ENCODE measurements at regions not wholly inside any gene's neighbourhood (a gene's known extent, or its start where the extent isn't known, plus 50 kb on each side); places are given as distances from the start of the nearest gene placed in this dataset.

GRCh38 chr2:211126256-211126655 lies 569.9 kb downstream of the CPS1 start:
- TF ChIP-seq CTCF (IDR thresholded peaks at IDR 0.05), result no peak
- no peak for TF ChIP-seq POLR2AphosphoS5 (IDR thresholded peaks at IDR 0.05)
- no peak for TF ChIP-seq EP300 (IDR thresholded peaks at IDR 0.05)
- no peak for TF ChIP-seq POLR2A (IDR thresholded peaks at IDR 0.05)
- Histone ChIP-seq H3K9me3 (no peaks in the 10 kb centered on the region), H3K4me3 (no peak overlapping the region), H3K27ac (no peak overlapping the region), H3K27me3 (no peaks in the 10 kb centered on the region), H3K4me1 (no peaks in the 10 kb centered on the region), H3K36me3 (no peaks in the 10 kb centered on the region)
- DNase-seq, result no peak
- intact Hi-C loops (cut with DNase I; ENCODE audit: low total_unique reads), result no loop called here

DNA sequence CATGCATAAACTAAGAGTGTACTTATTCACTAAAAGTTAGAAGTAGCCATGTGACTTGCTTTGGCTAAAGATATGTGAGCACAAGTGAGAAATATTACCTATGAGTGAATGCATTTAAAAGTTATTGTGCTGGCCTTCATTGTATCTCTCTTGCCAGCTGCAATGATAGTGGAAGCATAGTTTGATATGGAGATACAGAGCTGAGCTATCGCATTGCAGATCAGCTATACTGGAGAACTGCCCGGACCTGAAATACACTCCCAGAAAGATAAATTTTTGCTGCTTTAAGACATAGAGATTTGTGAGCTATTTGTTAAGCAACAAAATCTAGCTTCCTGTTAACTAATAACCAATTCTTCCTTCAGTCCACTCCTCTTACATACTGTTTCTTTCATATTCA lies 571.1 kb downstream of the CPS1 start:
- Histone ChIP-seq H3K4me3 (no peak overlapping the region), H3K9me3 (no peaks in the 10 kb centered on the region), H3K27me3 (no peaks in the 10 kb centered on the region), H3K27ac (no peak overlapping the region), H3K4me1 (no peaks in the 10 kb centered on the region), H3K36me3 (no peaks in the 10 kb centered on the region)
- TF ChIP-seq POLR2A (IDR thresholded peaks at IDR 0.05) (no peak), EP300 (IDR thresholded peaks at IDR 0.05) (no peak), CTCF (IDR thresholded peaks at IDR 0.05) (no peak), POLR2AphosphoS5 (IDR thresholded peaks at IDR 0.05) (no peak)
- WGBS, 5 donors, result 35 to 62% (median 45%) methylated on average over 2 of the region's 2 CpGs
- no peak for DNase-seq
- intact Hi-C loops (cut with DNase I; ENCODE audit: low total_unique reads), result no loop called here

DNA sequence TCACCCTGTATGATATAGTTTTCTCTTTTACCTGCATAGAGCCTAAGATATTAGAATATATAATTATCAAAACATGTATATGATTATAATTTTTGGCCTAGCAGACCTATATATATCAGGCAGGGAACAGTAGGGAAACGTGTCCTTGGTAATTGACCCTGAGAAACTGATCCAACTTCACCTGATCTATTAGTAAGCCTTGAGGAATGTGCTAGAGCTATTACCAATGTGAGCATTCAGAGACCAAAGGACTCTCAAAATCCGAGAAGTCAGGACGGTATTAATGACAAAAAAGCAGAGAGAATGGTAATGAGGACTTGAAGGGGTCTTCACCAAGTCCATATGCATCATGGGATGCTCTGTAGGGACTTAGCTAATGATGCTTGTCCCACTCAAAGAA lies 571.9 kb downstream of the CPS1 start:
- Histone ChIP-seq H3K36me3 (no peaks in the 10 kb centered on the region), H3K27ac (no peak overlapping the region), H3K9me3 (no peaks in the 10 kb centered on the region), H3K27me3 (no peaks in the 10 kb centered on the region), H3K4me1 (no peaks in the 10 kb centered on the region), H3K4me3 (no peak overlapping the region)
- no peak for DNase-seq
- WGBS, 5 donors, result 68 to 78% (median 70%) methylated on average over 3 of the region's 3 CpGs
- intact Hi-C loops (cut with DNase I; ENCODE audit: low total_unique reads), result no loop called here
- TF ChIP-seq EP300 (IDR thresholded peaks at IDR 0.05), result no peak
- no peak for TF ChIP-seq CTCF (IDR thresholded peaks at IDR 0.05)
- TF ChIP-seq POLR2A (IDR thresholded peaks at IDR 0.05), result no peak
- no peak for TF ChIP-seq POLR2AphosphoS5 (IDR thresholded peaks at IDR 0.05)

DNA sequence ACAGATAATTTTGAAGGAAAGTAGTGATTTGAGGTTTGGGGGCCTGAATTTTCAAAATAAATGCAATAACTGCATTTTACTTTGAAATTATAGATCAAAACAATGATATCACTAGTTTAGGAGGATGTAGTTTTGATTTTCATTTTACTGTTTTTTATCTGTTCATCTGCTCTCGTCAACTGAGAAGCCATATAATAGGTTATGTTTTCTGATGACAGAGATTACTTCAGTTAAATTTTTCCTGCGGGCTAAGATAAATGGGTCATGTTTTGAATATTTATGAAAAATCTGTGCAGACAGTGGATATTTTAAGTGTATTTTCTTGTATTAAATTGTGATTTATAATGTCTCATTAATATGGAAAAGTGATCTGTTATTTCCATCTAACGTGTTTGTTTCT lies 573.4 kb downstream of the CPS1 start:
- WGBS, 5 donors, result 61 to 72% (median 64%) methylated on average over 3 of the region's 3 CpGs
- no peaks in the 10 kb centered on the region for H3K27me3 ChIP-seq
- intact Hi-C loops (cut with DNase I; ENCODE audit: low total_unique reads), result no loop called here
- no peak overlapping the region for H3K27ac ChIP-seq
- no peak for TF ChIP-seq POLR2A (IDR thresholded peaks at IDR 0.05)
- no peak for TF ChIP-seq CTCF (IDR thresholded peaks at IDR 0.05)
- TF ChIP-seq EP300 (IDR thresholded peaks at IDR 0.05), result no peak
- TF ChIP-seq POLR2AphosphoS5 (IDR thresholded peaks at IDR 0.05), result no peak
- H3K4me3 ChIP-seq, result no peak overlapping the region
- no peaks in the 10 kb centered on the region for H3K9me3 ChIP-seq
- H3K36me3 ChIP-seq, result no peaks in the 10 kb centered on the region
- no peak for DNase-seq
- no peaks in the 10 kb centered on the region for H3K4me1 ChIP-seq

GRCh38 chr2:211132046-211132445 lies 575.6 kb downstream of the CPS1 start:
- TF ChIP-seq POLR2AphosphoS5 (IDR thresholded peaks at IDR 0.05), result no peak
- TF ChIP-seq CTCF (IDR thresholded peaks at IDR 0.05), result no peak
- no peak for TF ChIP-seq POLR2A (IDR thresholded peaks at IDR 0.05)
- TF ChIP-seq EP300 (IDR thresholded peaks at IDR 0.05), result no peak

More at GRCh38 chr2:211132046-211132445, 575.6 kb downstream of the CPS1 start:
- 75 to 82% (median 76%) methylated on average over 2 of the region's 2 CpGs for WGBS, 5 donors
- no peaks in the 10 kb centered on the region for H3K4me1 ChIP-seq
- H3K4me3 ChIP-seq, result no peak overlapping the region
- DNase-seq, result no peak
- no peaks in the 10 kb centered on the region for H3K36me3 ChIP-seq
- no peaks in the 10 kb centered on the region for H3K9me3 ChIP-seq
- H3K27me3 ChIP-seq, result no peaks in the 10 kb centered on the region
- intact Hi-C loops (cut with DNase I; ENCODE audit: low total_unique reads), result no loop called here
- H3K27ac ChIP-seq, result no peak overlapping the region

Data from stomach (tissue), 8 donors.